Liver (tissue), 8 donors: ENCODE measurements at regions not wholly inside any gene's neighbourhood (a gene's known extent, or its start where the extent isn't known, plus 50 kb on each side); places are given as distances from the start of the nearest gene placed in this dataset.

Source experiments
- DNase-seq: peaks from one replicate; pipeline ENCODE4 v3.0.0-alpha.2; 2017; ENCODE audit warnings: low spot score
- H3K27ac ChIP-seq, 2 donors: one replicate each; pipeline ENCODE4 v1.7.0; 2013; ENCODE audit warnings: inconsistent platforms in 2 of 2, low read length in 2 of 2, control low read depth in 1 of 2, low read depth in 1 of 2, mild to moderate bottlenecking in 1 of 2
- H3K27me3 ChIP-seq, 4 donors: one replicate each; pipeline versions ENCODE4 v1.6.1 to v1.7.0; 2013; ENCODE audit warnings: low read length in 3 of 4, inconsistent platforms in 1 of 4, mild to moderate bottlenecking in 1 of 4, moderate library complexity in 1 of 4; ENCODE audit not compliant: control insufficient read depth in 4 of 4, insufficient read depth in 4 of 4
- H3K36me3 ChIP-seq, 4 donors: one replicate each; pipeline versions ENCODE4 v1.6.1 to v1.7.0; 2013; ENCODE audit warnings: low read length in 3 of 4, mild to moderate bottlenecking in 3 of 4, low read depth in 1 of 4, moderate library complexity in 1 of 4; ENCODE audit not compliant: control insufficient read depth in 4 of 4, insufficient read depth in 3 of 4
- H3K4me1 ChIP-seq, 4 donors: one replicate each; pipeline versions ENCODE4 v1.6.1 to v1.7.0; 2013; ENCODE audit warnings: low read length in 3 of 4, mild to moderate bottlenecking in 3 of 4, moderate library complexity in 1 of 4; ENCODE audit not compliant: control insufficient read depth in 4 of 4, insufficient read depth in 4 of 4
- H3K4me3 ChIP-seq, 3 donors: one replicate each; pipeline versions ENCODE4 v1.6.1 to v1.7.0; 2013; ENCODE audit warnings: low read length in 3 of 3, control low read depth in 1 of 3, low read depth in 1 of 3, mild to moderate bottlenecking in 1 of 3
- H3K9ac ChIP-seq, 2 donors: one replicate each; pipeline ENCODE4 v1.7.0; 2013; ENCODE audit warnings: low read length in 2 of 2, mild to moderate bottlenecking in 2 of 2, moderate library complexity in 2 of 2, control low read depth in 1 of 2, low read depth in 1 of 2
- H3K9me3 ChIP-seq, 4 donors: one replicate each; pipeline versions ENCODE4 v1.6.1 to v1.7.0; 2013; ENCODE audit warnings: low read length in 3 of 4; ENCODE audit not compliant: control insufficient read depth in 4 of 4
- CTCF ChIP-seq: fragments of 150-350 bp; IDR thresholded peaks from 2 replicates; pipeline ENCODE4 v1.5.1; 2017; ENCODE audit warnings: improper control_type of control experiment, low read depth, low read length; ENCODE audit not compliant: missing input control
- EGR1 ChIP-seq, 2 donors: IDR thresholded peaks; 2 replicates each; pipeline ENCODE4 v1.6.1; 2016 to 2018; ENCODE audit warnings: antibody characterized with exemption in 2 of 2, low read depth in 2 of 2
- FOXA1 ChIP-seq: IDR thresholded peaks from 2 replicates; pipeline ENCODE4 v1.6.1; 2016; ENCODE audit warnings: antibody characterized with exemption
- FOXA2 ChIP-seq: IDR thresholded peaks from 2 replicates; pipeline ENCODE4 v1.6.1; 2016; ENCODE audit warnings: antibody characterized with exemption
- GABPA ChIP-seq, 2 donors: IDR thresholded peaks in 1 of 2; conservative IDR thresholded peaks in 1 of 2; 2 replicates each; pipeline ENCODE4 v1.6.1; 2016; ENCODE audit warnings: antibody characterized with exemption in 2 of 2, mild to moderate bottlenecking in 1 of 2, moderate library complexity in 1 of 2
- HNF4A ChIP-seq, 2 donors: conservative IDR thresholded peaks; 2 replicates each; pipeline ENCODE4 v1.6.1; 2016; ENCODE audit warnings: antibody characterized with exemption in 2 of 2, mild to moderate bottlenecking in 2 of 2
- HNF4G ChIP-seq: IDR thresholded peaks from 2 replicates; pipeline ENCODE4 v1.6.1; 2016; ENCODE audit warnings: antibody characterized with exemption
- JUND ChIP-seq, 2 donors: IDR thresholded peaks; 2 replicates each; pipeline ENCODE4 v1.6.1; 2016; ENCODE audit warnings: antibody characterized with exemption in 2 of 2
- NR2F2 ChIP-seq: IDR thresholded peaks from 2 replicates; pipeline ENCODE4 v1.6.1; 2016; ENCODE audit warnings: antibody characterized with exemption
- RAD21 ChIP-seq, 2 donors: IDR thresholded peaks; 2 replicates each; pipeline ENCODE4 v1.6.1; 2016; ENCODE audit warnings: antibody characterized with exemption in 2 of 2, mild to moderate bottlenecking in 2 of 2
- REST ChIP-seq: IDR thresholded peaks from 2 replicates; pipeline ENCODE4 v1.6.1; 2016; ENCODE audit warnings: antibody characterized with exemption, mild to moderate bottlenecking
- RXRA ChIP-seq, 2 donors: IDR thresholded peaks; 2 replicates each; pipeline ENCODE4 v1.6.1; 2017 to 2018; ENCODE audit warnings: antibody characterized with exemption in 2 of 2, mild to moderate bottlenecking in 1 of 2
- SP1 ChIP-seq: IDR thresholded peaks from 2 replicates; pipeline ENCODE4 v1.6.1; 2018; ENCODE audit warnings: antibody characterized with exemption, mild to moderate bottlenecking
- YY1 ChIP-seq: IDR thresholded peaks from 2 replicates; pipeline ENCODE4 v1.6.1; 2016; ENCODE audit warnings: antibody characterized with exemption, mild to moderate bottlenecking
- ZBTB33 ChIP-seq: IDR thresholded peaks from 2 replicates; pipeline ENCODE4 v1.6.1; 2016; ENCODE audit warnings: antibody characterized with exemption
- WGBS: extraction: QIAGEN DNeasy Blood & Tissue Kit; methylation state at CpG from one replicate; pipeline ENCODE4 v1.1.7; 2013; 5-methylcytosine and 5-hydroxymethylcytosine counted together
- TF ChIP-seq, protein P1 (sequence below): IDR thresholded peaks from 2 replicates; pipeline ENCODE4 v1.6.1; 2016; ENCODE audit warnings: antibody characterized with exemption
- TF ChIP-seq, protein P2 (sequence below): IDR thresholded peaks from 2 replicates; pipeline ENCODE4 v1.6.1; 2016; ENCODE audit warnings: antibody characterized with exemption
- donor health status: healthy.
- donor health status: healthy.
- donor health status: healthy.
- donor health status: healthy.
- donor health status: healthy.

GRCh38 chr4:188986271-188986689, 847.0 kb downstream of the TRIML1 start:
- Histone ChIP-seq H3K36me3 (no peaks in the 10 kb centered on the region), H3K4me3 (no peak overlapping the region), H3K4me1 (no peaks in the 10 kb centered on the region), H3K9me3 (peaks cover 0 to 7% (median 0%) of the 10 kb centered on the region in 4 donors), H3K27ac (no peak overlapping the region), H3K9ac (no peak overlapping the region), H3K27me3 (no peaks in the 10 kb centered on the region)
- no peak for DNase-seq
- 56% methylated on average over 2 of the region's 2 CpGs for WGBS
- no peak for TF ChIP-seq GABPA (IDR thresholded peaks at IDR 0.05 in 1 of 2, conservative IDR thresholded peaks at IDR 0.05 in 1 of 2)
- no peak for TF ChIP-seq FOXA1
- no peak for TF ChIP-seq SP1
- no peak for TF ChIP-seq FOXA2

GRCh38 chr4:188987011-188987410, 847.8 kb downstream of the TRIML1 start:
- no peak overlapping the region for H3K9ac ChIP-seq
- 85% methylated on average over 1 of the region's 1 CpG for WGBS
- H3K9me3 ChIP-seq, result peaks cover 0 to 7% (median 0%) of the 10 kb centered on the region in 4 donors
- no peaks in the 10 kb centered on the region for H3K27me3 ChIP-seq
- no peak overlapping the region for H3K4me3 ChIP-seq
- no peak overlapping the region for H3K27ac ChIP-seq
- no peaks in the 10 kb centered on the region for H3K36me3 ChIP-seq
- DNase-seq, result no peak
- TF ChIP-seq SP1 (no peak), HNF4G (no peak), ZBTB33 (no peak), FOXA1 (no peak), NR2F2 (no peak), CTCF (no peak), EGR1 (IDR thresholded peaks at IDR 0.05; ENCODE audit: low read depth in 2 of 2) (no peak), JUND (IDR thresholded peaks at IDR 0.05) (no peak), REST (no peak), GABPA (IDR thresholded peaks at IDR 0.05 in 1 of 2, conservative IDR thresholded peaks at IDR 0.05 in 1 of 2) (no peak), HNF4A (conservative IDR thresholded peaks at IDR 0.05) (no peak), RXRA (IDR thresholded peaks at IDR 0.05) (no peak), YY1 (no peak), FOXA2 (no peak), RAD21 (IDR thresholded peaks at IDR 0.05) (no peak)
- TF ChIP-seq, protein P1, sequence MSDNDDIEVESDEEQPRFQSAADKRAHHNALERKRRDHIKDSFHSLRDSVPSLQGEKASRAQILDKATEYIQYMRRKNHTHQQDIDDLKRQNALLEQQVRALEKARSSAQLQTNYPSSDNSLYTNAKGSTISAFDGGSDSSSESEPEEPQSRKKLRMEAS, result no peak
- TF ChIP-seq, protein P2, sequence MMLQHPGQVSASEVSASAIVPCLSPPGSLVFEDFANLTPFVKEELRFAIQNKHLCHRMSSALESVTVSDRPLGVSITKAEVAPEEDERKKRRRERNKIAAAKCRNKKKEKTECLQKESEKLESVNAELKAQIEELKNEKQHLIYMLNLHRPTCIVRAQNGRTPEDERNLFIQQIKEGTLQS, result no peak
- H3K4me1 ChIP-seq, result no peaks in the 10 kb centered on the region
